Neuronal stem cell (in vitro differentiated cells): ENCODE measurements at regions not wholly inside any gene's neighbourhood (a gene's known extent, or its start where the extent isn't known, plus 50 kb on each side); places are given as distances from the start of the nearest gene placed in this dataset.

Experiments used
- DNase-seq: peaks from one replicate; pipeline ENCODE4 v3.0.0-alpha.2; 2013; ENCODE audit warnings: low spot score
- H2AFZ ChIP-seq: one replicate; pipeline ENCODE4 v1.6.1; 2013; ENCODE audit warnings: mild to moderate bottlenecking, low read length, inconsistent platforms
- H2AK5ac ChIP-seq: 2 replicates; pipeline ENCODE4 v1.6.1; 2013; ENCODE audit warnings: low read depth, mild to moderate bottlenecking, inconsistent platforms, low read length, moderate library complexity, mixed read lengths
- H2BK120ac ChIP-seq: 2 replicates; pipeline ENCODE4 v1.6.1; 2013; ENCODE audit warnings: low read depth, mild to moderate bottlenecking, inconsistent platforms, low read length, moderate library complexity, mixed read lengths
- H2BK12ac ChIP-seq: one replicate; pipeline ENCODE4 v1.6.1; 2013; ENCODE audit warnings: low read length, inconsistent platforms
- H2BK15ac ChIP-seq: 2 replicates; pipeline ENCODE4 v1.6.1; 2013; ENCODE audit warnings: mild to moderate bottlenecking, low read length, inconsistent platforms, mixed read lengths
- H2BK5ac ChIP-seq: one replicate; pipeline ENCODE4 v1.6.1; 2013; ENCODE audit warnings: inconsistent platforms, mild to moderate bottlenecking, low read length, moderate library complexity
- H3K14ac ChIP-seq: one replicate; pipeline ENCODE4 v1.6.1; 2013; ENCODE audit warnings: low read length, inconsistent platforms
- H3K18ac ChIP-seq: 2 replicates; pipeline ENCODE4 v1.6.1; 2013; ENCODE audit warnings: low read length, inconsistent platforms
- H3K23ac ChIP-seq: 2 replicates; pipeline ENCODE4 v1.6.1; 2013; ENCODE audit warnings: low read depth, mild to moderate bottlenecking, mixed read lengths, low read length, inconsistent platforms; ENCODE audit not compliant: poor library complexity
- H3K27ac ChIP-seq: replicated peaks from 3 replicates; pipeline ENCODE4 v1.5.1; 2013; ENCODE audit warnings: low read length, inconsistent platforms
- H3K27me3 ChIP-seq, 3 experiments: 2 replicates each; pipeline ENCODE4 v1.6.1; 2013; ENCODE audit warnings: low read length in 3 of 3, mild to moderate bottlenecking in 2 of 3, inconsistent platforms in 1 of 3, low read depth in 1 of 3, mixed read lengths in 1 of 3, moderate library complexity in 1 of 3; ENCODE audit not compliant: control insufficient read depth in 3 of 3, insufficient read depth in 3 of 3
- H3K36me3 ChIP-seq, 2 donors: replicated peaks in 1 of 2; 2 replicates each; pipeline ENCODE4 v1.6.1; 2013; ENCODE audit warnings: low read length in 2 of 2; ENCODE audit not compliant: control insufficient read depth in 2 of 2, insufficient read depth in 2 of 2
- H3K4ac ChIP-seq: 2 replicates; pipeline ENCODE4 v1.6.1; 2013; ENCODE audit warnings: inconsistent platforms, mild to moderate bottlenecking, low read length, moderate library complexity
- H3K4me1 ChIP-seq, 2 donors: 1 replicate in 1 of 2; 2 replicates in 1 of 2; pipeline ENCODE4 v1.6.1; 2013; ENCODE audit warnings: low read length in 2 of 2, low read depth in 1 of 2; ENCODE audit not compliant: control insufficient read depth in 2 of 2, insufficient read depth in 1 of 2
- H3K4me2 ChIP-seq: one replicate; pipeline ENCODE4 v1.6.1; 2013; ENCODE audit warnings: mild to moderate bottlenecking, low read length, inconsistent platforms; ENCODE audit not compliant: insufficient read depth, poor library complexity, severe bottlenecking
- H3K4me3 ChIP-seq, 2 donors: 2 replicates each; pipeline ENCODE4 v1.5.1; 2013; ENCODE audit warnings: low read length in 2 of 2, mild to moderate bottlenecking in 2 of 2, inconsistent platforms in 1 of 2, moderate library complexity in 1 of 2
- H3K79me1 ChIP-seq: one replicate; pipeline ENCODE4 v1.6.1; 2013; ENCODE audit warnings: low read depth, mild to moderate bottlenecking, inconsistent platforms, low read length, moderate library complexity
- H3K9ac ChIP-seq: one replicate; pipeline ENCODE4 v1.6.1; 2013; ENCODE audit warnings: mild to moderate bottlenecking, low read depth, low read length, inconsistent platforms; ENCODE audit not compliant: poor library complexity
- H3K9me3 ChIP-seq, 2 donors: replicated peaks in 1 of 2; 2 replicates each; pipeline versions ENCODE3 to v1.6.1; 2013; ENCODE audit warnings: low read length in 2 of 2, mild to moderate bottlenecking in 2 of 2, inconsistent platforms in 1 of 2, low read depth in 1 of 2, mixed read lengths in 1 of 2, moderate library complexity in 1 of 2; ENCODE audit not compliant: control insufficient read depth in 2 of 2, insufficient read depth in 1 of 2
- H4K8ac ChIP-seq: one replicate; pipeline ENCODE4 v1.6.1; 2013; ENCODE audit warnings: low read depth, mild to moderate bottlenecking, inconsistent platforms, low read length, moderate library complexity
- H4K91ac ChIP-seq: one replicate; pipeline ENCODE4 v1.6.1; 2013; ENCODE audit warnings: low read length, low read depth, mild to moderate bottlenecking, inconsistent platforms; ENCODE audit not compliant: poor library complexity
- WGBS, 2 donors: extraction: QIAGEN DNeasy Blood & Tissue Kit; methylation state at CpG; one replicate each; pipeline ENCODE4 v1.1.7; 2013; ENCODE audit warnings: missing lambda C conversion rate in 2 of 2, mixed read lengths in 1 of 2; ENCODE audit not compliant: insufficient read length in 2 of 2, insufficient replicate concordance in 1 of 2; ENCODE audit errors: extremely low coverage in 2 of 2; 5-methylcytosine and 5-hydroxymethylcytosine counted together

- Histone ChIP-seq H2BK5ac (no peak overlapping the region), H4K8ac (no peak overlapping the region)
- DNase-seq: no peak
These were observed 198.3 kb upstream of the SAMSN1 start for GRCh38 chr21:14744368-14744767.

GRCh38 chr21:14742119-14742518 lies 196.0 kb upstream of the SAMSN1 start:
- no peak overlapping the region for H3K4me2 ChIP-seq
- no peak overlapping the region for H3K23ac ChIP-seq
- no CpG with 5 or more reads among the region's 2 CpGs for WGBS, 2 donors
- no peak overlapping the region for H2BK5ac ChIP-seq
- H2BK15ac ChIP-seq: no peak overlapping the region
- no peak overlapping the region for H2AK5ac ChIP-seq
- H3K9ac ChIP-seq: no peak overlapping the region
- no peak overlapping the region for H3K14ac ChIP-seq
- no peak overlapping the region for H4K8ac ChIP-seq
- no peak overlapping the region for H2AFZ ChIP-seq
- H4K91ac ChIP-seq: no peak overlapping the region
- DNase-seq: no peak
- no peak overlapping the region for H3K27ac ChIP-seq
- H3K27me3 ChIP-seq: no peaks in the 10 kb centered on the region
- H2BK120ac ChIP-seq: no peak overlapping the region
- H2BK12ac ChIP-seq: no peak overlapping the region
- H3K79me1 ChIP-seq: no peaks in the 10 kb centered on the region
- no peak overlapping the region for H3K4ac ChIP-seq
- no peak overlapping the region for H3K4me3 ChIP-seq
- H3K36me3 ChIP-seq: no peaks in the 10 kb centered on the region
- H3K18ac ChIP-seq: no peak overlapping the region
- no peaks in the 10 kb centered on the region for H3K9me3 ChIP-seq
- no peaks in the 10 kb centered on the region for H3K4me1 ChIP-seq

More at GRCh38 chr21:14744368-14744767, 198.3 kb upstream of the SAMSN1 start:
- no peaks in the 10 kb centered on the region for H3K9me3 ChIP-seq
- no peak overlapping the region for H3K23ac ChIP-seq
- H3K4ac ChIP-seq: no peak overlapping the region
- no peak overlapping the region for H2BK15ac ChIP-seq
- no peak overlapping the region for H3K9ac ChIP-seq
- H3K14ac ChIP-seq: no peak overlapping the region
- H2BK12ac ChIP-seq: no peak overlapping the region
- H2AK5ac ChIP-seq: no peak overlapping the region
- no peak overlapping the region for H3K27ac ChIP-seq
- H4K91ac ChIP-seq: no peak overlapping the region
- H3K4me3 ChIP-seq: no peak overlapping the region
- H3K79me1 ChIP-seq: no peaks in the 10 kb centered on the region
- no peak overlapping the region for H2BK120ac ChIP-seq
- no peak overlapping the region for H2AFZ ChIP-seq
- no peaks in the 10 kb centered on the region for H3K4me1 ChIP-seq
- no peak overlapping the region for H3K4me2 ChIP-seq
- no CpG with 5 or more reads among the region's 1 CpG for WGBS, 2 donors
- H3K36me3 ChIP-seq: no peaks in the 10 kb centered on the region
- no peaks in the 10 kb centered on the region for H3K27me3 ChIP-seq
- no peak overlapping the region for H3K18ac ChIP-seq

GRCh38 chr21:14741256-14741655 lies 195.1 kb upstream of the SAMSN1 start:
- Histone ChIP-seq H3K9ac (no peak overlapping the region), H3K79me1 (no peaks in the 10 kb centered on the region), H2BK15ac (no peak overlapping the region), H3K4me1 (no peaks in the 10 kb centered on the region), H2BK5ac (no peak overlapping the region), H3K9me3 (no peaks in the 10 kb centered on the region), H3K36me3 (no peaks in the 10 kb centered on the region), H2BK120ac (no peak overlapping the region), H3K27ac (no peak overlapping the region), H4K91ac (no peak overlapping the region), H2AFZ (no peak overlapping the region), H3K4me2 (no peak overlapping the region), H3K4ac (no peak overlapping the region), H3K4me3 (no peak overlapping the region), H4K8ac (no peak overlapping the region), H3K18ac (no peak overlapping the region), H2BK12ac (no peak overlapping the region), H3K14ac (no peak overlapping the region), H3K23ac (no peak overlapping the region), H3K27me3 (no peaks in the 10 kb centered on the region), H2AK5ac (no peak overlapping the region)
- no CpG with 5 or more reads among the region's 1 CpG for WGBS, 2 donors
- DNase-seq: no peak

- Histone ChIP-seq H3K9ac (no peak overlapping the region), H2BK12ac (no peak overlapping the region), H2BK5ac (no peak overlapping the region), H3K4me3 (no peak overlapping the region), H3K9me3 (no peaks in the 10 kb centered on the region), H3K36me3 (no peaks in the 10 kb centered on the region), H3K79me1 (no peaks in the 10 kb centered on the region), H4K8ac (no peak overlapping the region), H3K4me1 (no peaks in the 10 kb centered on the region), H2AFZ (no peak overlapping the region), H2AK5ac (no peak overlapping the region), H3K14ac (no peak overlapping the region), H3K23ac (no peak overlapping the region), H2BK120ac (no peak overlapping the region), H3K27me3 (no peaks in the 10 kb centered on the region), H3K18ac (no peak overlapping the region), H3K27ac (no peak overlapping the region), H4K91ac (no peak overlapping the region), H2BK15ac (no peak overlapping the region), H3K4me2 (no peak overlapping the region), H3K4ac (no peak overlapping the region)
- DNase-seq: no peak
- no CpG with 5 or more reads among the region's 1 CpG for WGBS, 2 donors
These were observed 194.6 kb upstream of the SAMSN1 start for GRCh38 chr21:14740692-14741091.
